SU-DHL-6 (cell line): ENCODE measurements at regions not wholly inside any gene's neighbourhood (a gene's known extent, or its start where the extent isn't known, plus 50 kb on each side); places are given as distances from the start of the nearest gene placed in this dataset.

Source experiments
- H2AFZ ChIP-seq: fragments of 200-600 bp; sonication (generic); 2 replicates; pipeline ENCODE4 v1.6.1; 2014; ENCODE audit warnings: low read depth, mild to moderate bottlenecking, moderate library complexity, mixed read lengths, antibody characterized with exemption, low read length; ENCODE audit not compliant: severe bottlenecking
- H3F3A ChIP-seq: fragments of 200-600 bp; shearing (Covaris generic); 2 replicates; pipeline ENCODE4 v1.6.0; 2016; ENCODE audit warnings: antibody characterized with exemption, mild to moderate bottlenecking; ENCODE audit not compliant: insufficient read depth
- H3K27ac ChIP-seq: fragments of 200-600 bp; sonication (generic); 2 replicates; pipeline ENCODE4 v1.5.1; 2016; ENCODE audit warnings: low read depth, mild to moderate bottlenecking, low read length, moderate library complexity, mixed read lengths
- H3K27me3 ChIP-seq: fragments of 200-600 bp; sonication (generic), shearing (Covaris generic); 2 replicates; pipeline ENCODE4 v1.6.0; 2014; ENCODE audit warnings: mild to moderate bottlenecking, low read length
- H3K36me3 ChIP-seq: fragments of 200-600 bp; sonication (generic); 2 replicates; pipeline ENCODE4 v1.6.1; 2014; ENCODE audit warnings: mild to moderate bottlenecking, low read length, mixed read lengths
- H3K4me2 ChIP-seq: fragments of 300-600, 200-600 bp; shearing (Covaris generic), sonication (generic); 2 replicates; pipeline ENCODE4 v1.6.0; 2014; ENCODE audit warnings: low read length, low read depth, mild to moderate bottlenecking; ENCODE audit not compliant: poor library complexity, severe bottlenecking
- H3K4me3 ChIP-seq: fragments of 200-600 bp; sonication (generic); 2 replicates; pipeline ENCODE4 v1.5.1; 2014; ENCODE audit warnings: antibody characterized with exemption, low read length, mild to moderate bottlenecking, mixed read lengths; ENCODE audit not compliant: insufficient read depth, poor library complexity, severe bottlenecking
- H3K79me2 ChIP-seq: fragments of 200-600 bp; sonication (generic); 2 replicates; pipeline ENCODE4 v1.6.1; 2014; ENCODE audit warnings: mild to moderate bottlenecking, low read length, moderate library complexity; ENCODE audit not compliant: insufficient read depth
- H3K9ac ChIP-seq: fragments of 200-600 bp; sonication (generic); 2 replicates; pipeline ENCODE4 v1.7.0; 2014; ENCODE audit warnings: mild to moderate bottlenecking, low read length
- H3K9me2 ChIP-seq: fragments of 200-600 bp; sonication (generic); replicated peaks from 2 replicates; pipeline ENCODE4 v1.6.1; 2014; ENCODE audit warnings: low read length; ENCODE audit not compliant: insufficient read depth
- H3K9me3 ChIP-seq: fragments of 200-600 bp; sonication (generic); 2 replicates; pipeline ENCODE4 v1.6.1; 2014; ENCODE audit warnings: low read length, mixed read lengths; ENCODE audit not compliant: insufficient read depth
- H4K20me1 ChIP-seq: fragments of 200-600 bp; sonication (generic); 2 replicates; pipeline ENCODE4 v1.6.1; 2014; ENCODE audit warnings: low read depth, mild to moderate bottlenecking, antibody characterized with exemption, low read length, moderate library complexity, mixed read lengths
- EZH2phosphoT487 ChIP-seq: fragments of 200-600 bp; sonication (generic), shearing (Covaris generic); conservative IDR thresholded peaks from 2 replicates; pipeline ENCODE4 v1.6.1; 2018; ENCODE audit warnings: mild to moderate bottlenecking, antibody characterized with exemption, low read length, moderate library complexity, mixed read lengths
- TF ChIP-seq, protein P1 (sequence below): fragments of 200-600 bp; sonication (generic); IDR thresholded peaks from one replicate; pipeline ENCODE4 v1.5.1; 2017; ENCODE audit warnings: antibody characterized with exemption, mild to moderate bottlenecking, low read length, moderate library complexity; ENCODE audit not compliant: insufficient read depth, poor library complexity, severe bottlenecking

- Histone ChIP-seq H3K36me3 (no peaks in the 10 kb centered on the region), H3F3A (no peaks in the 10 kb centered on the region), H3K4me2 (no peak overlapping the region), H3K27ac (no peak overlapping the region), H2AFZ (no peak overlapping the region), H3K27me3 (no peaks in the 10 kb centered on the region), H3K9me2 (no peaks in the 10 kb centered on the region; the same call in 1 of the 2 replicates), H3K9me3 (no peaks in the 10 kb centered on the region), H4K20me1 (no peaks in the 10 kb centered on the region), H3K79me2 (no peaks in the 10 kb centered on the region), H3K4me3 (no peak overlapping the region), H3K9ac (no peak overlapping the region)
- TF ChIP-seq, protein P1, sequence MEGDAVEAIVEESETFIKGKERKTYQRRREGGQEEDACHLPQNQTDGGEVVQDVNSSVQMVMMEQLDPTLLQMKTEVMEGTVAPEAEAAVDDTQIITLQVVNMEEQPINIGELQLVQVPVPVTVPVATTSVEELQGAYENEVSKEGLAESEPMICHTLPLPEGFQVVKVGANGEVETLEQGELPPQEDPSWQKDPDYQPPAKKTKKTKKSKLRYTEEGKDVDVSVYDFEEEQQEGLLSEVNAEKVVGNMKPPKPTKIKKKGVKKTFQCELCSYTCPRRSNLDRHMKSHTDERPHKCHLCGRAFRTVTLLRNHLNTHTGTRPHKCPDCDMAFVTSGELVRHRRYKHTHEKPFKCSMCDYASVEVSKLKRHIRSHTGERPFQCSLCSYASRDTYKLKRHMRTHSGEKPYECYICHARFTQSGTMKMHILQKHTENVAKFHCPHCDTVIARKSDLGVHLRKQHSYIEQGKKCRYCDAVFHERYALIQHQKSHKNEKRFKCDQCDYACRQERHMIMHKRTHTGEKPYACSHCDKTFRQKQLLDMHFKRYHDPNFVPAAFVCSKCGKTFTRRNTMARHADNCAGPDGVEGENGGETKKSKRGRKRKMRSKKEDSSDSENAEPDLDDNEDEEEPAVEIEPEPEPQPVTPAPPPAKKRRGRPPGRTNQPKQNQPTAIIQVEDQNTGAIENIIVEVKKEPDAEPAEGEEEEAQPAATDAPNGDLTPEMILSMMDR = no peak
Measured at GRCh38 chr12:20259786-20260185, 108.6 kb upstream of the PDE3A start.

DNA sequence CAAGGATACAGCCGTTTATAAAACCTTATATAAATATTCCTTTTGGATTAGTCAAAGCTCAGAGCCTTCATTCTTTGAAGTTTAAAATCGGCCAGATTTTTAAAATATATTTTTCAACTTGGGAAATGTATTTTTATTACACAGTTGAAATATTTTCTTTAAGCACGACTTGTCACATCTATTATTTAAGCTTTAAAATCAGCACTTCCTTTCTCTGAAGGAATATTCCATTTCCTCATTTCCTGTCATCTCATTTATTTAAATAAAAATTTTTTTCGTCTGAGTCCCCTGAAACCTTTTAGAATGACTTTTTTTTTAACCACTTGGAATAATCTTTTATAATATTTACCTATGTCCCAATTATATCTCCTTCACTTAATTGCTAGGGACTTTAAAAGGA, 107.5 kb upstream of the PDE3A start:
- Histone ChIP-seq H3K9ac (no peak overlapping the region), H3K4me3 (no peak overlapping the region), H3K27me3 (no peaks in the 10 kb centered on the region), H4K20me1 (no peaks in the 10 kb centered on the region), H3K36me3 (no peaks in the 10 kb centered on the region), H3K79me2 (no peaks in the 10 kb centered on the region), H3K9me2 (no peaks in the 10 kb centered on the region), H3K27ac (no peak overlapping the region), H3K9me3 (no peaks in the 10 kb centered on the region), H3K4me2 (no peak overlapping the region), H3F3A (no peaks in the 10 kb centered on the region), H2AFZ (no peak overlapping the region)
- no peak for TF ChIP-seq EZH2phosphoT487
- TF ChIP-seq, protein P1 = no peak

- Histone ChIP-seq H3F3A (no peaks in the 10 kb centered on the region), H3K4me2 (no peak overlapping the region), H4K20me1 (no peaks in the 10 kb centered on the region), H3K9me3 (no peaks in the 10 kb centered on the region), H3K36me3 (no peaks in the 10 kb centered on the region), H3K27me3 (no peaks in the 10 kb centered on the region), H3K9ac (no peak overlapping the region), H3K4me3 (no peak overlapping the region), H3K27ac (no peak overlapping the region), H3K9me2 (no peaks in the 10 kb centered on the region), H2AFZ (no peak overlapping the region), H3K79me2 (no peaks in the 10 kb centered on the region)
- TF ChIP-seq, protein P1 = no peak
- no peak for TF ChIP-seq EZH2phosphoT487
Measured at GRCh38 chr12:20262119-20262518, 106.2 kb upstream of the PDE3A start.

GRCh38 chr12:20264026-20264425, 104.3 kb upstream of the PDE3A start:
- H3K27ac ChIP-seq = no peak overlapping the region
- H3K27me3 ChIP-seq = no peaks in the 10 kb centered on the region
- no peaks in the 10 kb centered on the region for H3K9me2 ChIP-seq
- H2AFZ ChIP-seq = no peak overlapping the region
- TF ChIP-seq EZH2phosphoT487 = no peak
- TF ChIP-seq, protein P1 = no peak
- no peaks in the 10 kb centered on the region for H4K20me1 ChIP-seq
- H3K4me3 ChIP-seq = no peak overlapping the region
- no peaks in the 10 kb centered on the region for H3F3A ChIP-seq
- no peaks in the 10 kb centered on the region for H3K36me3 ChIP-seq
- no peaks in the 10 kb centered on the region for H3K79me2 ChIP-seq
- H3K9me3 ChIP-seq = no peaks in the 10 kb centered on the region
- H3K4me2 ChIP-seq = no peak overlapping the region
- no peak overlapping the region for H3K9ac ChIP-seq
